ENCODE measurements at regions not wholly inside any gene's neighbourhood (a gene's known extent, or its start where the extent isn't known, plus 50 kb on each side); places are given as distances from the start of the nearest gene placed in this dataset.
"Not testable (repeated sequence)": the region's sequence is repeated elsewhere in the genome, so short reads cannot be mapped to it uniquely, and the experiment has no call there.

GRCh38 chr11:112310848-112311247 lies 50.2 kb upstream of the PLET1 start:
- DNase-seq (ENCODE audit: low read depth), result no peak

- DNase-seq (ENCODE audit: low read depth), result no peak
These were observed 54.5 kb upstream of the PLET1 start for GRCh38 chr11:112315057-112315720.

DNA sequence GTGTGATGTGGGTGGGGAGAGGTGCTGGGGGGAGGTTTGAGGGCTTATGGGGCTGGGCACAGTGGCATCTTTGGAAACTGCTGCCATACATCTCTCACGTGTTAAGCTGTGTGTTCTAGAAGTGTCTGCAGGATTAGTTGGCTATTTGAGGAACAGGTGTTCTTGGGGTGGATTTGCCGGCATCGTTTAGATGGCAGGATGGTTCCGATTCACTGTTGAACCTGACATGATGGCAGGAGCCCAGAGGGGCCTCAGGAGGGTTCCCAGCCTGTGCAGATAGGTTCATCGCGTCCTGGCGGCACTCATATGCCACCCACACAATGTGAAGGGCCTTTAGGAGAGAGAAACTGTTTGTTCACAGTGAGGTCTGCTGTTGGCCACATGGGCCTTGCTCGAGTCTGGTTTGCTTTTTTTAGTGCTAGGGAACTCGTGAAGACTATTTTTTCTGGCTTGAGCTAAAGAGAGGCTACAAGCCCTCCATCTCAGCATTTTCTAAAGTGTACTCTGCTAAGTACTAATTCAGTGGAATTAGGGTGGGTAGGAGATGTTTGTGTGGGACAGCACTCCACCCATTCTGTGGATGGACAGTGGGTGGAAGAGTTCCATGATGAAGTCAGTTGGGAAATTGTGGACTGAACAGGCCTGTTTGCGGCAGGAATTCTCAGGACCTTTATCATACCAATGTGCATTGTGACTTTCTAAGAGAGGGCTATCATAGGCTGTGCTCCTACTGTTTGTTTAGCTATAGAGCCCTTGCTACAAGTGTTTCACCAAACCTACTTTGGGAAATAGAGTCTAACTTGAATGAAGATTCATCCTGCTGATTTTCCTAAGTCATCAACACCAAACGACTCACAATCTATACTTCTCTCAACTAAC lies 55.4 kb upstream of the PLET1 start:
- no peak for DNase-seq (ENCODE audit: low read depth)

GRCh38 chr11:112316971-112317370 lies 56.3 kb upstream of the PLET1 start:
- no peak for DNase-seq (ENCODE audit: low read depth)

DNA sequence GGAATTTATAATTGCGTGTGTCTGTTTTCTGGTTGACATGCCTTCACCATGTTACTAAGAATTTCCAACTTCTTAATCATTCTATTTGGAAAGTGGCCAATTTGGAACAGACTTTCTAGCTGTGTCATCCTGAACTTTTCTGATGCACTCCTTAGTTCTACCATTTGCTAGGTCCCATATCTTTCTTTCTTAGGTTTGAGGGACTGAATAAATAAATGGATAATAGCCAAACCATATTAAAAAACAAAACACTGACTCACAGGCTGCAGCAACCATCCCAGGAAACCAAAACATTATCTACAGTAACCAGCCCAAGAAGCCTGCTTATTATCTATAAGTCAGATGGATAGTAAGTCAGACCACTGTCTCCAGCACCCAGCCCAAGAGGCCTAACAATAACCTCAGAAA lies 57.5 kb upstream of the PLET1 start:
- DNase-seq (ENCODE audit: low read depth), result peak; percentile 76

- no peak for DNase-seq (ENCODE audit: low read depth)
These were observed 58.0 kb upstream of the PLET1 start for GRCh38 chr11:112318661-112319060.

DNA sequence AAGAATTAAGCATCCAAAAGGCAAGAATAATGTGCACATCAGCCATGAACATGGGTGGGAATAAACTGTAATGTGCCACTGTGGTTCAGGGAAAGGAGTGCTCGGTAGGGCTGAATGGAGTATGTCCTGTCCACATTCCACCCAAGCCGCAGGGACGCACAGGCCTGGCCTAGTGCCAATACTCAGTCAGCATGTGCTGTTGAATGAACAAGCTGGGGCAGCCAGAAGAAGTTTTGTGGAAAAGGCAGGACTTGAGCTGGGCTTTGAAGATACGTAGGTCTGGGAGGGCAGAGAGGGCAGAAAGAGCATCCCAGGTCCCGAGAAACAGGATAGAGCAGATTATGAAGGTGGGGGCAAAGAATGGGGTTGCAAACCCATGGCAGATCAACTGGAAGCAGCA lies 60.0 kb upstream of the PLET1 start:
- peak; percentile 24 for DNase-seq (ENCODE audit: low read depth)

DNA sequence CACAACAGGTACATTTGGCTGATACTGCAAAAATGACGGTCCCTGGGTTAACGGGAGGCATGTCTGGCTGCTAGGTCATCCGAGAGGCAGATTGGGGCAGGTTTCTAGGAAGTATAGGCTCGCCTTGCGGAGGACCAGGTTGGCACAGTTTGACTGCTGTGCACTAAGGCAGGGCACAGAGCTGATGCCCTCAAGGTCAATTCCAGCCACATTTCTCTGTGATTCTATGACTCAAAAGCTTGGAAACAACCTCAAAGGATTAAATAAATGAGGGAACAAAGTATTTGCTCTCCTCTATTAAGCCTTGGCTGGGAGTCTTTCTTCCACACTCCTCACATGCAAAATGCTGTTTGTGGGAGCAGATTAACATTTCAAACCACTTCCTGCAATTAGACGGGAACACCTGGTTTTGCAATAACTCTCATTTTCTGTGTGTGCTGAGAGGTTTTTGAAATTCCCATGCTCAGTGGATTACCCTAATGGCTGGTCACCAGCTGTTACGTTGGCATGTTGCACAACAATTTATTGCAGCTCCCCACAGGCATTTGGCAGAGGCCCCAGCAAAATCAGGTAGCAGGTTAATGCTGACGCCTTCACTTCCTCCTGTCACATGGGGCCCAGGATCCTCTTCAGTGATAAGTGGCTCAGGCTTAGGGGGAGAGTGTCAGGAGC lies 61.0 kb upstream of the PLET1 start:
- DNase-seq (ENCODE audit: low read depth), result peak; percentile 67

DNA sequence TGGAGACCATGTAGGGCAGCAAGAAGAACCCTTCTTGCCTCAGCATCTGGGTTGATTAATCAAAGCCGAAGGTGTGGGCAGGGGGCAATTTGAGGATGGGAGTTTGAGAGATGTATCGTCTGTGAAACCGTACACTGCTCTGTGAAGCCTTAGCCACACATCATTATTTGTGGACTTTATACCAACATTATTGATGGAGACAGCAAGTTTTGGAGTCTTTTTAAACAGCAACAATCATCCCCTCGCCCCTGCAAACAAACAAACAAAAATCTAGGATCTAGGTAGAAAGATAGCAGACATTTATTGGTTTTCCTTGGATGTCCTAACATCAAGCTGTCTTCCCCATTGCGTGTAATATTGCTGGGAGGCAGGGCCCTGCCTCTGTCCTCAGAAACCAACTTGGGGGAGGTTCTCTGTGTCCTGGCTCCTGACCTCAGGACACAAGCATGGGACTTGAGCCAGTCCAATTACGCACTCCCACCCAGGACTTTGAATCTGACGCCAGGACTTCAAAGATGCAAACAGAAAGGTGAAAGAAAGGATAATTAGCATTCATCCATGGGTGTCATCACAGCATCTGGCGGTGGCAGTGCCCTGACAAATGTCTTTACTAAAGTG lies 61.6 kb upstream of the PLET1 start:
- no peak for DNase-seq (ENCODE audit: low read depth)

DNA sequence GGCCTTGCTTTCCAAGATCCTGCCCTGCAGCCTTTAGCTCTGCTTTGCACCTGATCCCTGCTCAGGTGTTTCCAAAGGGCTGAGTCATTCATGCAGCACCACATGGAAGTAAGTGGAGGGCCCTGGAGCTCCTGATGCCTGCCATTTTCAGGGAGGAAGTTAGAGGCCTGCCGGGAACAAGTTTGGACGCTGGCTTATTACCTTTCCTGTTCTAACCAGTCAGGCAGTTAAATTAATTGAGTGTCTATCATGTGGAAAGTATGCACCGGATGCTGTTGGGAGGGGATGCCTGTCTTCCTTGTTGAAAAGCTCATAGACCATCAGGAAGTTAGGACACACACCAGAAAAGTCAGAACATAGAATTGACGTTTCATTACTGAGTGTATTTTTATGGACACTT lies 73.7 kb upstream of the PLET1 start:
- no peak for DNase-seq (ENCODE audit: low read depth)

DNA sequence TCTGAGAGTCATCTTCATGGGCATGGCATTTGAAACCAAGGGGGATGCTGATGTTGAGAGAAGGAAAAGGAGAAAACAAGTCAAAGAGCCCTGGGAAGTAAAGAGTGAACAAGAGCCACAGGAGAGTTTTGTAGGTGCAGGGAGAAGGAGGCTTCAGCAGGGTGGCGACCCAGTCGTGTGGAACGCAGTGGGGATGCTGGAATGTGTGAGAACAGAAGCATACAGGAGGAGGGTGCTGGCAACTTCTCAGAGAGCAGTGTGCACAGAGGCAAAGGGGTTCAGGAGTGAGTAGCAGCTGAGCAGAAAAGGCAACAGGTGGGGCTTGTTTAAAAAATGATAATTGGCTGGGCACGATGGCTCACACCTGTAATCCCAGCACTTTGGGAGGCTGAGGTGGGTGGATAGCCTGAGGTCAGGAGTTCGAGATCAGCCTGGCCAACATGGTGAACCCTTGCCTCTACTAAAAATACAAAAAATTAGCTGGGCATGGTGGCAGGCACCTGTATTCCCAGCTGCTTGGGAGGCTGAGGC lies 75.8 kb upstream of the PLET1 start:
- no peak for DNase-seq (ENCODE audit: low read depth)

DNA sequence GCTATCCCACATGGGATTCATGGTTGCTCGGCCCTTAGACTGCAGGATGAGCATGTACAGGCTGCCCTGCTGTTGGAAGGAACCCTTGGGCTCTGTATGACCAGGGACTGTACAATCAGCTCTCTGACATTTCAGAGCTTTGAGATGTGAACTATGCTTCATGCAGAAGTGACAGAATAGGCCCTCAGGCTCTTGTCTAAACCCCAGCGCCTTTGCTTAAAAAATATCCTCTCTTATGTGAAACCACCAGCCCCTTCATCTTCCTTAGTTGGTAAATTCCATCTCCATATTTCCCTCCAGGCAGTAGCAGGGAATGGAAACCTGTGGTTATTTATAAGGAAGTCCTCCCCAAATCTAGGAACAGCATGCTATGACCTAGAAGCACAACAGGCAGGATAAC lies 78.9 kb upstream of the PLET1 start:
- no peak for DNase-seq (ENCODE audit: low read depth)

DNA sequence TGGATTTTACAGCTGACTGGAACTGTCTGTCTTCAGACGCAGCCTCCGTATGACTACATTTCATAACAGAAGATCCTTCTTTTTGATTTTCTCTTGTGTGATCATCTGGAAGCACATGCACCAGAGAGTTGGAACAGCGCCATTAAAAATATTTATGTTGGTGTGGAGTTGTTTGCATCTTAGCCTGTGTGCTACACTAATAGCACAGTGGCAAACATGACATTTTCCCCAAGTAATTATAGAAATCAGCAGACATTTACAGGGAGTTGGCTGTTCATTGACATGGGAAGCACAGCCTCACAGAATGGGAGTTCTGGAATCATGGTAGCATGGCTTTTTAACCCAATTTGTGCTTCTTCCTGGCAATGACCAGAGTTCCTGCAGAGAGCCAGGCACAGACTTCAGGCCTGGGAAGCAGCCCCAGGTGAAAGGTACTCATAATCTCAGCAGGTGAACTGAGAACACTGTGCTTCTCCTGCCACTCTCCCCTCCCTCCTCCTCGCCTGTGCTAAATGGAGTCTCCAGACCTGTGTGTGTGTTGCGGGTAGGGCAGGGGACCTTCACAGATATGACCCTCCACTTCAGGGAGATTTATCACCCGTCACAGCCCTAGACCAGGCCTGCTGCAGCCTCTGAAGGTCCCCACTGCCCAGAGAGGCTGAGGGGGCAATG lies 82.8 kb upstream of the PLET1 start:
- DNase-seq (ENCODE audit: low read depth), result no peak

- no peak for DNase-seq (ENCODE audit: low read depth)
These were observed 83.4 kb upstream of the PLET1 start for GRCh38 chr11:112344040-112344413.

GRCh38 chr11:112345166-112345565 lies 84.5 kb upstream of the PLET1 start:
- DNase-seq (ENCODE audit: low read depth), result no peak

- no peak for DNase-seq (ENCODE audit: low read depth)
These were observed 85.0 kb upstream of the PLET1 start for GRCh38 chr11:112345706-112346105.

- DNase-seq (ENCODE audit: low read depth), result no peak
These were observed 85.9 kb upstream of the PLET1 start for GRCh38 chr11:112346586-112346985.

DNA sequence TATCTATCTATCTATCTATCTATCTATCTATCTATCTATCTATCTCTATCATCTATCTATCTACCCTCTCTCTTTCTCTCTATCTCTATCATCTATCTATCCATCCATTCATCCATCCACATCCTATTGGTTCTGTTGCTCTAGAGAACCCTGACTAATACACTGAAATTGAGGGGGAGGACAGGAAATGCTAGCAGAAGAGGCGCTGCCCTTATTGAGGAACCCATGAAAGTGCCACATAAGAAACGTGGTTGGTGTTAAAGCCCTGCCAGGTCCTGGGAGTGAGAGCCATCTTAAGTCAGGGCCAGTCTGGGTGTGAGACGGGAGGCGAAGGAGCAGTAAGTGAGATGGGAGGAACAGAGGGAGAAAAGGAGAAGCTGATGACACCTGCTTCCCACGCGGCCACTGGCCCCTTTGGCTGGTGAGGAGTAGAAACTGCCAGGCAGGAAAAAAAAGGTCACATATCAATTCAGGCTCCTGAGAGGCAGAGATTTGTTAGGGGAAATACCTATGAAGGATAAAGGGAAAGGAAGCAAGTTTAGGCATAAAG lies 87.9 kb upstream of the PLET1 start:
- no peak for DNase-seq (ENCODE audit: low read depth)

- DNase-seq (ENCODE audit: low read depth), result not testable (repeated sequence)
These were observed 90.8 kb upstream of the PLET1 start for GRCh38 chr11:112351423-112351822.

DNA sequence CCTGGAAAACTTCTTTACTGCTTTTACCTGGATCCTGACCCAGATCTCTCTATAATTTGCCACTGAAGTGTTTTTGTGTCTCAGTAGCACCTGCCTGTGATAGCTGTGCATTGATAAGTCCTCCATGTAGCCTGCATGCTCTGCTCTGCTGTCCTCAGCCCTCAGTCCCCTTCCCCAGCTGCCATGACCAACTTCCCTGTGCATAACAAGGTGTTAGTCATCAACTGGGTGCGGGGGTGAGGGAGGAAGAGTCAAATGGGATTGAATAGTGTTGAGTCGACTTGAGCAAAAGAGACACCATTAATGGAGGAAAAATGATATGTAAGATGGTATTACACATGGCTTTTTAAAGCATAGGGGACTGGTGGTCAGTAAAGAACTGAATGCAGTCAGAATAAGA lies 92.2 kb upstream of the PLET1 start:
- DNase-seq (ENCODE audit: low read depth), result no peak

DNA sequence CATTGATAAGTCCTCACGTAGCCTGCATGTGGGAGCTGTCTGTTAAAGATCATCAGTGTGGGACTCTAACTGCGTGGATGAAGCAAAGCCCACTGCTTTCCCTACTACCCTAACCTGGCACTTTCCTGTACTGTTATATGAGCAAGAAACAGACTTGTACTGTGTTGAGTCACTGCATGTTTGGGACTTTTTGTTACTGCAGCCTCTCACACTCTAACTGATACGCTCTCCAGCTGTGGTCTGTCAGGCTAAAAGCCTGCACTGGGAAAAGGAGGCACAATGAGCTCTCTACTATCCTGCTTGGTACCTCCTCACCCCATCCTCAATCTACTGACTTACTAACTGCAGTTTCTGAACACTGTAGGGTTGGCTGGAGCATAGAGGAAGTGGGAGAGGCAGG lies 93.7 kb upstream of the PLET1 start:
- DNase-seq (ENCODE audit: low read depth), result no peak

DNA sequence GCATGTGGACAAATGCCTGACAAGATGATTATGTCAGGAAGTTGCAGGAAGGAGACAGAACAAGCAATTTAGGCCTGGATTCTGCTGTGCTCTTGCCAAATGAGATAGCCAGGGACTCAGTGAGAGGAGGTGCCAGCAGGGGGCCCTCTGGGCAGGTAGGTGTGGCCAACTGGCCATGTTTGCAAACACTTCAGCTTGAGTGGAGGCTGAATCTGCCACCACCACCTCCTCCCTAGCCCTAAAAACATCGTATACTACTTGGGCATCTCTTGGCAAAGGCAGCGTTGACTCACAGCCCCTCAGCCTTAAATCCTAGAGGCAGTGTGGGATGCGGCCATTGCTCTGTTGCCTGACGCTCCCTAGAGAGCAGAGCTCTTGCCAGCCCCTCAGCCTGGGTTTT lies 95.1 kb upstream of the PLET1 start:
- DNase-seq (ENCODE audit: low read depth), result no peak

Measured in GM04504 (cell line).